ENCODE measurements at regions not wholly inside any gene's neighbourhood (a gene's known extent, or its start where the extent isn't known, plus 50 kb on each side); places are given as distances from the start of the nearest gene placed in this dataset.

GRCh38 chr6:12645941-12646340 lies 70.6 kb upstream of the PHACTR1 start:
- TF ChIP-seq POLR2A (IDR thresholded peaks at IDR 0.05; ENCODE audit: low read length) (no peak), GATA1 (IDR thresholded peaks at IDR 0.05; ENCODE audit: low read depth, low read length) (no peak)
